DND-41 (cell line): ENCODE measurements at regions not wholly inside any gene's neighbourhood (a gene's known extent, or its start where the extent isn't known, plus 50 kb on each side); places are given as distances from the start of the nearest gene placed in this dataset.

ENCODE experiments used
- ATAC-seq: fragments of 200-7000 bp; cut with Tn5 transposase; 3 replicates; pipeline ENCODE4 v1.9.1; 2021; ENCODE audit warnings: low read depth; ENCODE audit not compliant: insufficient read depth
- DNase-seq: peaks from one replicate; pipeline ENCODE4 v3.0.0-alpha.2; 2020
- H2AFZ ChIP-seq: 2 replicates; pipeline ENCODE4 v1.6.0; 2012; ENCODE audit warnings: low read depth, low read length
- H3K27ac ChIP-seq: 2 replicates; pipeline ENCODE4 v1.5.1; 2012; ENCODE audit warnings: low read length, inconsistent platforms
- H3K27me3 ChIP-seq: fragments of 200-600 bp; sonication (generic); 2 replicates; pipeline ENCODE4 v1.6.0; 2012; ENCODE audit warnings: low read length, mild to moderate bottlenecking, inconsistent platforms; ENCODE audit not compliant: insufficient read depth, poor library complexity
- H3K36me3 ChIP-seq: 2 replicates; pipeline ENCODE4 v1.5.1; 2012; ENCODE audit warnings: low read length, inconsistent platforms; ENCODE audit not compliant: insufficient read depth
- H3K4me1 ChIP-seq: 2 replicates; pipeline ENCODE4 v1.5.1; 2012; ENCODE audit warnings: mild to moderate bottlenecking, low read length; ENCODE audit not compliant: insufficient read depth
- H3K4me2 ChIP-seq: 2 replicates; pipeline ENCODE4 v1.6.0; 2012; ENCODE audit warnings: mild to moderate bottlenecking, moderate library complexity, low read length, inconsistent platforms; ENCODE audit not compliant: insufficient read depth
- H3K4me3 ChIP-seq, 2 experiments: fragments of 200-600 bp in 1 of 2; shearing (Covaris generic) in 1 of 2; 2 replicates each; pipeline ENCODE4 v1.5.1; 2012 to 2016; ENCODE audit warnings: inconsistent platforms in 2 of 2, low read length in 2 of 2, mild to moderate bottlenecking in 2 of 2, low read depth in 1 of 2, moderate library complexity in 1 of 2
- H3K79me2 ChIP-seq: 2 replicates; pipeline ENCODE4 v1.6.0; 2012; ENCODE audit warnings: low read length, inconsistent platforms; ENCODE audit not compliant: insufficient read depth
- H3K9ac ChIP-seq: 2 replicates; pipeline ENCODE4 v1.6.0; 2012; ENCODE audit warnings: low read depth, mild to moderate bottlenecking, inconsistent platforms, low read length, moderate library complexity
- H3K9me3 ChIP-seq: 2 replicates; pipeline ENCODE4 v1.5.1; 2012; ENCODE audit warnings: low read length, moderate library complexity, mild to moderate bottlenecking, inconsistent platforms; ENCODE audit not compliant: insufficient read depth, severe bottlenecking
- H4K20me1 ChIP-seq: 2 replicates; pipeline ENCODE4 v1.6.0; 2012; ENCODE audit warnings: low read length; ENCODE audit not compliant: insufficient read depth
- CTCF ChIP-seq: IDR thresholded peaks from 2 replicates; pipeline ENCODE4 v1.5.1; 2012; ENCODE audit warnings: borderline replicate concordance, low read length, moderate library complexity, mild to moderate bottlenecking; ENCODE audit not compliant: poor library complexity, severe bottlenecking; ENCODE audit errors: extremely low read depth
- EZH2 ChIP-seq: IDR thresholded peaks from 3 replicates; pipeline ENCODE4 v1.6.1; 2012; ENCODE audit warnings: borderline replicate concordance, low read depth, mild to moderate bottlenecking, moderate library complexity, low read length, inconsistent platforms; ENCODE audit not compliant: severe bottlenecking

- peaks cover 38% of the 10 kb centered on the region for H3K4me1 ChIP-seq
- no peak for TF ChIP-seq CTCF
- no peaks in the 10 kb centered on the region for H3K79me2 ChIP-seq
- H4K20me1 ChIP-seq = no peaks in the 10 kb centered on the region
- no peaks in the 10 kb centered on the region for H3K27me3 ChIP-seq
- H3K4me2 ChIP-seq = no peak overlapping the region
- no peaks in the 10 kb centered on the region for H3K36me3 ChIP-seq
- no peak overlapping the region for H3K9ac ChIP-seq
- H3K4me3 ChIP-seq = no peak overlapping the region
- ATAC-seq (no peak), DNase-seq (no peak)
- H2AFZ ChIP-seq = no peak overlapping the region
- no peak overlapping the region for H3K27ac ChIP-seq
- no peaks in the 10 kb centered on the region for H3K9me3 ChIP-seq
These were observed 224.2 kb downstream of the SNX18 start for GRCh38 chr5:54741711-54742110.

- H3K4me1 ChIP-seq = peaks cover 30% of the 10 kb centered on the region
- no peak overlapping the region for H2AFZ ChIP-seq
- no peaks in the 10 kb centered on the region for H3K27me3 ChIP-seq
- no peak for DNase-seq
- no peak overlapping the region for H3K27ac ChIP-seq
- no peaks in the 10 kb centered on the region for H4K20me1 ChIP-seq
- no peak overlapping the region for H3K4me2 ChIP-seq
- H3K9ac ChIP-seq = no peak overlapping the region
- no peak for ATAC-seq
- no peaks in the 10 kb centered on the region for H3K36me3 ChIP-seq
- no peak overlapping the region for H3K4me3 ChIP-seq
- H3K9me3 ChIP-seq = no peaks in the 10 kb centered on the region
- H3K79me2 ChIP-seq = no peaks in the 10 kb centered on the region
- TF ChIP-seq EZH2 = no peak
- TF ChIP-seq CTCF = no peak
These were observed 222.6 kb downstream of the SNX18 start for GRCh38 chr5:54740141-54740540.

- Histone ChIP-seq H3K79me2 (no peaks in the 10 kb centered on the region), H3K9me3 (no peaks in the 10 kb centered on the region), H3K9ac (no peak overlapping the region), H3K4me1 (peaks cover 23% of the 10 kb centered on the region), H3K4me3 (no peak overlapping the region), H3K27ac (no peak overlapping the region), H3K4me2 (no peak overlapping the region), H4K20me1 (no peaks in the 10 kb centered on the region), H2AFZ (no peak overlapping the region), H3K36me3 (no peaks in the 10 kb centered on the region), H3K27me3 (no peaks in the 10 kb centered on the region)
- DNase-seq (no peak), ATAC-seq (no peak)
- TF ChIP-seq EZH2 (no peak), CTCF (no peak)
These were observed 221.8 kb downstream of the SNX18 start for GRCh38 chr5:54739371-54739770.

GRCh38 chr5:54738973-54739367, 221.4 kb downstream of the SNX18 start:
- H3K4me1 ChIP-seq = peaks cover 19% of the 10 kb centered on the region
- H3K36me3 ChIP-seq = no peaks in the 10 kb centered on the region
- no peaks in the 10 kb centered on the region for H3K79me2 ChIP-seq
- TF ChIP-seq CTCF = no peak
- TF ChIP-seq EZH2 = no peak
- H4K20me1 ChIP-seq = no peaks in the 10 kb centered on the region
- no peak overlapping the region for H2AFZ ChIP-seq
- ATAC-seq (no peak), DNase-seq (no peak)
- no peak overlapping the region for H3K4me3 ChIP-seq
- no peaks in the 10 kb centered on the region for H3K27me3 ChIP-seq
- no peaks in the 10 kb centered on the region for H3K9me3 ChIP-seq
- H3K9ac ChIP-seq = no peak overlapping the region
- no peak overlapping the region for H3K27ac ChIP-seq
- H3K4me2 ChIP-seq = no peak overlapping the region
